Fibroblast of lung (primary cell): ENCODE measurements at regions not wholly inside any gene's neighbourhood (a gene's known extent, or its start where the extent isn't known, plus 50 kb on each side); places are given as distances from the start of the nearest gene placed in this dataset.

Experiments used
- EZH2 ChIP-seq: IDR thresholded peaks from 2 replicates; pipeline ENCODE4 v1.5.1; 2012; ENCODE audit warnings: low read length, control low read depth, mild to moderate bottlenecking; ENCODE audit errors: missing control alignments
- TF ChIP-seq, protein P1 (sequence below), 2 donors: IDR thresholded peaks in 1 of 2; conservative IDR thresholded peaks in 1 of 2; 1 replicate in 1 of 2; 2 replicates in 1 of 2; pipeline ENCODE4 v1.5.1; 2011 to 2012; ENCODE audit warnings: low read length in 2 of 2, control low read depth in 1 of 2, inconsistent platforms in 1 of 2, low read depth in 1 of 2, mild to moderate bottlenecking in 1 of 2

DNA sequence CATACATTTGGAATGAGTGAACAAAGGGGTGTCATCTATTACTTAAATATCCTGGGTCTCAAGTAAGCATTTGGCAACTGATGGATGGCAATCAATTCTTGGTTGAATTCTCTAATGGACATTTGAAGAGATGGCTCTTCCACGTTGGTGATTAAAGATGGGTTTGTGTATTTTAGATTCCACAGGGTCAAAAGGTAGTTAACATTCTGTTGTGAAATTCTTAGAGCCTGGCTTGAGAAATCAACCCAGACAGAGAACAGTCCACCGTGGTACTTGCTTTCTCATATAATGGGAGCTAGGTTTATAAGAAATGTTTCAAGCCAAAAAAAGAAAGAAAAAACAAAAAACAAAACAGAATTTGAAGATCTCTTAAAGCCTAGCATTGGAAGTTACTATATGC is 355.9 kb upstream of the PITX2 start:
- TF ChIP-seq, protein P1, sequence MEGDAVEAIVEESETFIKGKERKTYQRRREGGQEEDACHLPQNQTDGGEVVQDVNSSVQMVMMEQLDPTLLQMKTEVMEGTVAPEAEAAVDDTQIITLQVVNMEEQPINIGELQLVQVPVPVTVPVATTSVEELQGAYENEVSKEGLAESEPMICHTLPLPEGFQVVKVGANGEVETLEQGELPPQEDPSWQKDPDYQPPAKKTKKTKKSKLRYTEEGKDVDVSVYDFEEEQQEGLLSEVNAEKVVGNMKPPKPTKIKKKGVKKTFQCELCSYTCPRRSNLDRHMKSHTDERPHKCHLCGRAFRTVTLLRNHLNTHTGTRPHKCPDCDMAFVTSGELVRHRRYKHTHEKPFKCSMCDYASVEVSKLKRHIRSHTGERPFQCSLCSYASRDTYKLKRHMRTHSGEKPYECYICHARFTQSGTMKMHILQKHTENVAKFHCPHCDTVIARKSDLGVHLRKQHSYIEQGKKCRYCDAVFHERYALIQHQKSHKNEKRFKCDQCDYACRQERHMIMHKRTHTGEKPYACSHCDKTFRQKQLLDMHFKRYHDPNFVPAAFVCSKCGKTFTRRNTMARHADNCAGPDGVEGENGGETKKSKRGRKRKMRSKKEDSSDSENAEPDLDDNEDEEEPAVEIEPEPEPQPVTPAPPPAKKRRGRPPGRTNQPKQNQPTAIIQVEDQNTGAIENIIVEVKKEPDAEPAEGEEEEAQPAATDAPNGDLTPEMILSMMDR (conservative IDR thresholded peaks at IDR 0.05 in 1 of 2, IDR thresholded peaks at IDR 0.05 in 1 of 2; ENCODE audit: low read depth in 1 of 2, low read length in 2 of 2): no peak
- no peak for TF ChIP-seq EZH2
